T-helper 22 cell (primary cell): ENCODE measurements at regions not wholly inside any gene's neighbourhood (a gene's known extent, or its start where the extent isn't known, plus 50 kb on each side); places are given as distances from the start of the nearest gene placed in this dataset.
"Not testable (repeated sequence)": the region's sequence is repeated elsewhere in the genome, so short reads cannot be mapped to it uniquely, and the experiment has no call there.

ENCODE experiments used
- DNase-seq: peaks from one replicate; pipeline ENCODE4 v3.0.0-alpha.2; 2020; ENCODE audit warnings: low read depth

DNA sequence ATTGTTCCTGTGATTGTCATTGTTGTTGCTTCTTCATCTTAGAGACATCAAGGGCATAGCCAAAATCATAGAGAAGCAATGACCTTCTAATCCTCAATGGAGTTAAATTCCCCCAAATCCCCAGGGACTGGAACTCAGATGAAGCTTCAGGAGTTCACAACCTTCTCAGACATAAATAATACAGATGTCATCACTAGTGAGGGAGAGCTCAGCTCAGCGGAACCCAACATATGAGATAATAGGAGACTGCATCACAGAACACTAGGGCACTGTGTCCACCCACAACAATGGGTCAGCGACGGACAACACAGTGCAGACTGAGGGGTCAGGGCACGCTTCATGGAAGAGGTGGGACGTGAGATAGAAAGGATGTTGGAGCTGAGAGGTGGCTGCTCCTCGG is 1290.4 kb upstream of the TMEM132C start:
- no peak for DNase-seq

DNA sequence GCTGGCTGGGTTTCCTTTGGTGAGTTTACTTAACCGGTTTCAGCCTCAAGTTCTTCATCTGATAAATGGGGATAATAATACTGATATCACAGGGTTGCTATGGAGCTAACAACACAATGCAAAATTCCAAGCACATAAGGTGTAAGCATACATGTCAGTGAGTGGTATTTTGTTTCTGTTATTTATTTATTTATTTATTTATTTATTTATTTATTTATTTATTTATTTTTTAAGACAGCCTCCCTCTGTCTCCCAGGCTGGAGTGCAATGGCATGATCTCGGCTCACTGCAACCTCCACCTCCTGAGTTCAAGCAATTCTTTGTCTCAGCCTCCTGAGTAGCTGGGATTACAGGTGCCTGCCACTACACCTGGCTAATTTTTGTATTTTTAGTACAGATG is 1287.4 kb upstream of the TMEM132C start:
- DNase-seq, result not testable (repeated sequence)

DNA sequence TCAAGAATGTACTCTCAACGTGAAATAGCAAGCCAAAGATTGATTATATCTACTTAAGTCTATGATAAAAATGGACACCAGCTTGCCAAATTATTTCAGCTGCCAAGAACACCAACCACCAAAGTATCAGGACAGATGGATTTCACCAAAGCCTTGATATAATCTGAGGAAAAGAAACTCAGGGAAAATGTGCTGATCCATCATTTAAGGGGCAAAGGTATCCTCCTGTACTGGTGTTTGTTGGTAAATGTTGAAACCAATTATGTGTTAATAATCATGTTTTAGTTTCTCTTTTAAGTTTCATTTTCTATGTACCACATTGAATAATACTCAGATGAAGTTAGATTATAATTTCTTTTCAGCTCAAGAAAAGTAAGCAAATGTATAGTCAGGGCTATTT is 1284.3 kb upstream of the TMEM132C start:
- no peak for DNase-seq

DNA sequence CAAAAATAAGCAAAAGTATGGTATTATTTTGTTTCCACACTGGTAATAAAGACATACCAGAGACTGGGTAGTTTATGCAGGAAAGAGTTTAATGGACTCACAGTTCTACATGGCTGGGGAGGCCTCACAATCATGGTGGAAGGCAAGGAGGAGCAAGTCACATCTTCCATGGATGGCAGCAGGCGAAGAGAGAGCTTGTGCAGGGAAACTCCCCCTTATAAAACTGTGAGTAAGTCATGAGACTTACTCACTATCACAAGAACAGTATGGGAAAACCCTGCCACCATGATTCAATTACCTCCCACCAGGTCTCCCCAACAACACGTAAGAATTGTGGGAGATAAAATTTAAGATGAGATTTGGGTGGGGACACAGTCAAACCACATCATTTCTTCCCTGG is 1283.2 kb upstream of the TMEM132C start:
- not testable (repeated sequence) for DNase-seq

DNA sequence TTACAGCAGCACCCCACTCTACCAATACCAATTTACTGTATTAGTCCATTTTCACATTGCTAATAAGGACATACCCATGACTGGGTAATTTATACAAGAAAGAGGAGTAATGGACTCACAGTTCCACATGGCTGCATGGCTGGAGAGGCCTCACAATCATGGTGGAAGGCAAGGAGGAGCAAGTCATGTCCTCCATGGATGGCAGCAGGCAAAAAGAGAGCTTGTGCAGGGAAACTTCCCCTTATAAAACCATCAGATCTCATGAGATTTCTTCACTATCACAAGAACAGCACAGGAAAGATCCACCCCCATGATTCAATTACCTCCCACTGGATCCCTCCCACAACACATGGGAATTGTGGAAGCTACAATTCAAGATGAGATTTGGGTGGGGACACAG is 1281.3 kb upstream of the TMEM132C start:
- not testable (repeated sequence) for DNase-seq

DNA sequence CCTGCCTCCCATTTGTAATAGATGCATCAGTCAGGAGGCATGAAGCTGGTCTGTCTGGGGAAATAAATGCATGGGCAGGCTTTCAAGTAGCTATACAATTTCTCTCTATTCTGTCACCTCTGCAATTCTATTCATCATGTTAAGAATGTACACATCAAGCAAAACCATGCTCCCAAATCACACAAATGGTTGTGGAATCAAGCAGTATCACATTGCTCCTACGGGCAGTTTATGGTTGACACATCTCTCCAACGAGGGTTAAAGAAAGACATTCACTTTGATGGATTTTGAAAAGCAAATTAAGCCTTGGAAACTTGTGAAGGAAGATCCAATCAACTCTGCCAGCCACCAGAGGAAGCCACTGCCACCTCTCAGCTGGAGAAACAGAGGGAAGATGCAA is 1277.4 kb upstream of the TMEM132C start:
- no peak for DNase-seq

DNA sequence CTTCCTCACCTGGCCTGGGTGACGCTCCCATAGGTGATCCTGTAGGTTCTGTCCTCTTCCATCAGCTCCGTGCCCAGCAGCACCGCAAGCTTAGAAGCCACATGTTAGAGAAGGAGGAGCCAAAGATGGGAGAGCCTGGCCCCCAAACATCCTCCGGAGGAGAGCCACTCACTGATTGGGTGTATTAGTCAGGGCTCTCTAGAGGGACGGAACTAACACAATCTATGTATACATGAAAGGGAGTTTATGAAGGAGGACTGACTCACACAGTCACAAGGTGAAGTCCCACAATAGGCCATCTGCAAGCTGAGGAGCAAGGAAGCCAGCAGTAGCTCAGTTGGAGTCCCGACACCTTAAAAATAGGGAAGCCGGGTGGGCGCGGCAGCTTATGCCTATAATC is 1273.1 kb upstream of the TMEM132C start:
- no peak for DNase-seq

DNA sequence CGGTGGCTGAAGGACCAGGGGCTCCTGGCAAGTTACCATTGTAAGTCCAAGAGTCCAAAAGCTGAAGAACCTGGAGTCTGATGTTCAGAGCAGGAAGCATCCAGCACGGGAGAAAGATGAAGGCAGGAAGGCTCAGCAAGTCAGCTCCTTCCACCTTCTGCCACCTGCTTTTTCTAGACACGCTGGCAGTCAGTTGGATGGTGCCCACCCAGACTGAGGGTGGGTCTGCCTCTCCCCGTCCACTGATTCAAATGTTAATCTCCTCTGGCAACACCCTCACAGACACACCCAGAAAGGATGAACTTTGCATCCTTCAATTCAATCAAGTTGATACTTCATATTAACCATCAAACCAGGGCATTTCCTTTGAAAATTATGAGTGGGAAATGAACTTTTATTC is 1272.4 kb upstream of the TMEM132C start:
- no peak for DNase-seq

DNA sequence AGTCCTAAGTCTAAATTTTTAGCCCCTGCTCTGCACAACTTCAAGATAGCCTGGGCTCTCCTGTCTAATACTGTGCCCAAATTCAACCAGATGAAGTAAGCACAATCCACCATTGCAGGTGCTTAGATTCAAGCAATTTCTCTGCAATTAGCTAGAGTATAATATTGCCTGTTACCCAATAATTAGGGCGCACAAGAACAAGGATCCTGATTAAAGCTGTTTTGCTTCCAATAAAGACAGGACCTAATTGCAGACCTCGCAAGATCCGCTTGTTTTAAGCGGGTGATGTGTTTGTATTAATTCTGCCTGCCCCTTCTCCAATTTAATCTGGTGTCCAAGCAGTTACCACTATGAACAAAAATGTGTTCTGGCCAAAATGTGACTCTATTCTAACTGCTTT is 1268.9 kb upstream of the TMEM132C start:
- DNase-seq, result no peak

DNA sequence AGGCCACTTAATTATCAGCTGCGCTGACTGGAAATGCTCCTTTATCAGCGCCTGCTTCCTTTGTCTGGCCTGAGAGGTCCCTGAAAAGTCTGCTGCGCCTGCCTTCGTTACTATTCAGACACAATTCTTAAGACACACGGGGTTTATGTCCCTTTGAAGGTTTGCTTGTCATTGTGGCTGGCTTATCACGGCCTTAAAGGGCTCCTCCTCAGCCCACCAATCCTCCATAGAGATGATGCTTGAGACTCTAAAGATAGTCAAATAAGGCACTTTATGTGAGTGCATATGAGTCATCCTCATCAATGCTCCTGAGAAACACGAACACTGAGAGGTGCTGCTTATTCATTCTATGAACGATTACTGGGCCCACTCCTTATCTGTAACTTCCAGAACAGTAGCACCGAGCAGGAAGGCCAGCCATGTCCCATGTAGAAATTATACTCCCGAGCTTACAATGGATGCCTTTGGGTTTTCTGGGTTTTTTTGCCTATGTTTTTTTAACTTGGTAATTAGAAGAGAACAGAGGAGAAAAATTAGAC is 1268.2 kb upstream of the TMEM132C start:
- no peak for DNase-seq

DNA sequence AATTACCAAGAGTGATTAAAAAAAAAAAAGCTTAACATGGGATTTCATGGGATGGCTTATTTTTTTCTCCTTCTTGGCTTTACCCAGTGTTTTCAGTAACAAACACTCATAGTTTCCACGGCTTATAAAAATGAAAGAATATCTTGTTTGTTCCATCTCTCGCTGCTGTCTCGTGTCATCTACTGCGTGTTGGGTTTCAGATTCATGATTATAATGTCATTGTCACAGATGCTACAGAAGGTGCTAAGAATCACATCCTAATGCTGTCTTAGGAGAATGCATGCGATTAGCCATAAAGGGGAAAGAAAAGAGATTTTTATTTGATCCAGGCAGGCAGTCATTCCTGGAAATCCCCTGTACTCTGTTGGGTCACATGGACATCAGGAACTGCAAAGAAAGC is 1267.6 kb upstream of the TMEM132C start:
- no peak for DNase-seq

DNA sequence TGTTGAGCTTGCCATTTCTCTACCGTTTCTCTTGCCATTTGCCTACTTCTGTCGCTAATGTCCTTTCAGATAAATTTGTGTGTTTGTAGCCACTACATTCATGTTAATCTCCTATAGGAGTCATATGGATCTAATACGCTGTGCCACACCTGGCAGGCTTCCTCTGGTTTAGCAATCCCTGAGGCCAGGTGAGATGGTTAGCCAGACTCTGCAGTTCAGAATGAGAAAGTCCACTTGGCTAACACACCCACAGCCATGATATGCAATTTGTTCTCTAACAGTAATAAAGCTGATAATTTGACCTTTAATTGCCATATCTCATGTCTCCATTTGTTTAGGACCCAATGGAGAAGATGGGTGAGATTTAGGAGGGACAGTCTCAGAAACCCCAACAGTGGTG is 1261.6 kb upstream of the TMEM132C start:
- DNase-seq, result no peak

DNA sequence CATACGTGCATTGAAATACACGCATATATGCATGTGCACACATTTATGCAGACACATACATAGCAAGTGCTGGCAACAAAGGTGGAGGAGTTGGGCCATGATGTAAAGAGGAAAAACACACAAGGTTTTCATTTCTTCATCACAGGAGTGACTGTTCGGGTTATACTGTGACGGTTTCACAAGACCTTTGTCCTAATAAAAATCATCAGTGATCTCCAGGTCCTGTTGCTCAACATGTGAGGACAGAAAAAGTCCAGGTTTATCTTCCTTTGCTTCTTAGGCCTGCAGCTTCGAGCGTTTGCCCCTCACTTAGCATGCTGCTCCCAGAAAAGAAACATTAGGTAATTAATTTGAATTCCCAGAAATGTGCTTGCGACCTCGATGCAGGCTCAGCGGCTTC is 1260.0 kb upstream of the TMEM132C start:
- DNase-seq, result no peak

DNA sequence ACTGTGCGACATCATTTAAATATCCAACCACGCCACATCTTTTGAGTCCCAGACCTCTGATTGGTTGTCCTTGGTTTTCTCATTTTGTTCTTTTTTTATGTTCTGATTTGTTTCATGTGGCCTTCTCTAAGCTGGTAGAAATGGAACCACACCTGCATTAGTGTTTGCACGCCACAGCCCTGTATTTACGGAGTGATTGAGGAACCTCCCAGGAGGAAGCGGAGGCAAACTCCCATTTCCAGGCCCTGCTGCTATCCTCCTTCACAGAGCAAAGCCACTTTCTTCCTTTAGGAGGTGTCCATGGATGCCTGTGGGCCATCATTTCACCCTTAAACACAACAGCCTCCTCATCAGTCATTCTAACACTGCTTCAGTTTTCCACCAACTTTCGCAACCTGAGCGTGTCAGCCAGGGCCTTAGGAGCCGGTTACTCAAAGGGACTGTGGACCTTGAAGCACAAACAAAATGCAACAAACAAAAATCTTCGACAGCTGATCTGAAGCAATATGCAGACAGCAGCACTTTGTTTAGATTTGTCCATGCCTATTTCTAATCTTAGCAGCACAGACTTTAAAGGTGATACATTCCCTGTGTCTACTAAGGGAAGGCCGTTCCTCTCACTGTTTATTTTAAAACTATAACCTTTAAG is 1258.1 kb upstream of the TMEM132C start:
- no peak for DNase-seq

DNA sequence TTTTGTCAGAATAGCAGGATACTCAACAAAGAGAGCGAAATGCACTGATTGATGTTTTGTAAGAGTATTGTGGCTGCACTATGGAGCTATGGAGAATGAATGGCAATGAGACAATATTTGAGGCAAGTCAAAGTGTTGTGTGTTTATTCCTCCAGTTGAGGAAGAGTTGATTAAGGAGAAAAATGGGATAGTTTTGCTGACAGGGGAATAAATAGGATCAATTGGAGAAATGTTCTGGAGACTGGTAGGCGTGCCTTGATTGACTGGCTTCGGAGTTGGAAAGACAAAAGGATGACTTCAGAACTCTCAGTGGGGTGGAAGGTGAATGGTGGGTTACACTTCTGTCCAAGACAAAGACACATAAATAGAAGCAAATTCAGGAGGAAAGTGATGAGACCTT is 1254.9 kb upstream of the TMEM132C start:
- no peak for DNase-seq

DNA sequence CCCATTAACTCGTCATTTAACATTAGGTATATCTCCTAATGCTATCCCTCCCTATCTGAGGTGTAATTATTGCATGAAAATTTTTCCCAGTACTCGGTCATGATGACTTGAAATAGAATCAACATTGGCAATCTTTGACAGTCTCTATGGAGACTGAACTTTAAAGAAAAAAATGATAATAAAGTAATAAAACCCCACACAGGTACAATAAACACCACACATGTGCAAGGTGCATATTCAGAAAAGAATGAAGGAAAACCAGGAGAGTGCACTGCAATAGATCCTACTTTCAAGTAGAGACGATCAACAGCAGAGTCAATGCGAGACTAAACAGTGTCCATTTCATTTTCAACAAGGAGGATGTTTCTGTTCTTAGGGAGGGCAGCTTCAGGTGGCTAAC is 1253.8 kb upstream of the TMEM132C start:
- DNase-seq, result no peak

DNA sequence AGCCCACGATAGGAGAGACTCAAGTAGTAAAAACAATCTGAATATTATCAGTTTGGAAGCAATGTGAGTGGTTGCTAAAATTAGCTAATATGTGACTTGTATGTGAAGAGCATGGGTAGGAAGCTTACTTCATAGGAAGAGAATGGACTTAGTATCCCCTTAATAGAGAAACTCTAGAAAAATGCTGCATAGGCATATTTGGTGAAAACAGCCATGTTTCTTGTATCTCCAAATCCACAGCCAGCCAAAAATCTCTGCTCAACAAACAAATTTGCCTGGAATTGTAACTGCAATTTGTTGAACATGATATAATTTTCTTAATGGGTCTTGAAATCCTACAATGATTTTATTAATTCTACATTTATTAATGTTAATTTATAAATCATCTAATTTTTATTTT is 1252.9 kb upstream of the TMEM132C start:
- no peak for DNase-seq

DNA sequence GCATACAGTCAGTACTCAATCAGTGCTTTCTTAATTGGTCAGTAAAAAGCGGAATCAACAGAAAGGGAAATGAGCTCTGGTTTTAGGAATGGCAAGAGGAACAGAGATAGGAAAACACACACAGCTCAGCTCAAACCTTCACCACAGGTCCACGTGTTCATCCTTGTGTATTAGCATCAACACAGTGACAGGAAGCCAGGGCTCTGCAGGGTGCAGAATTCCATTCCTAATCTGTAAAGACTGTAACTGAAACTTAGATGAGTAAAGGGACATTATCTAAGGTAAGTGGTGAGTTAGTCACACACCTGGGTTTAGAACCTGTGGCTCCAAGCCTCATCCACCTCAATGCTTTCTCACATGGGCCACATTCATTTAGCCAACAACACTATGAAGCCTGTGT is 1242.2 kb upstream of the TMEM132C start:
- no peak for DNase-seq

DNA sequence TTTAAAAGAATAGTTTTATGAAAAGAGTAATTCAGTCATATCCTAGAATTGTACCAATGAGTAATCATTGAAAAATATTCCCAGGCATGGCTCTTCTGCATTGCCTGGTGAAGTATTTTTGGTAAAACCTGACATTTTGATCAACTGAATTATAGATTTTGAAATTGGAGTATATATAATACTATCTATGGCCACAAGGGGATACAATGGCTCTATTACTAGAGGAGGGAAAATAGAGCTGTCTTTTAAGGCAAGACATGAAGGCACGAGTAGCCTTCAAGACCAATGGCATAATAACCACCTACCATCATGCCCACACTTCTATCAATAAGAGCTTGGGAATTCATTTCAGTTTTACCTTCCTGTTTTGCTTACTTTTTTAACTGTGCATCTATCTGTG is 1241.4 kb upstream of the TMEM132C start:
- DNase-seq, result no peak

DNA sequence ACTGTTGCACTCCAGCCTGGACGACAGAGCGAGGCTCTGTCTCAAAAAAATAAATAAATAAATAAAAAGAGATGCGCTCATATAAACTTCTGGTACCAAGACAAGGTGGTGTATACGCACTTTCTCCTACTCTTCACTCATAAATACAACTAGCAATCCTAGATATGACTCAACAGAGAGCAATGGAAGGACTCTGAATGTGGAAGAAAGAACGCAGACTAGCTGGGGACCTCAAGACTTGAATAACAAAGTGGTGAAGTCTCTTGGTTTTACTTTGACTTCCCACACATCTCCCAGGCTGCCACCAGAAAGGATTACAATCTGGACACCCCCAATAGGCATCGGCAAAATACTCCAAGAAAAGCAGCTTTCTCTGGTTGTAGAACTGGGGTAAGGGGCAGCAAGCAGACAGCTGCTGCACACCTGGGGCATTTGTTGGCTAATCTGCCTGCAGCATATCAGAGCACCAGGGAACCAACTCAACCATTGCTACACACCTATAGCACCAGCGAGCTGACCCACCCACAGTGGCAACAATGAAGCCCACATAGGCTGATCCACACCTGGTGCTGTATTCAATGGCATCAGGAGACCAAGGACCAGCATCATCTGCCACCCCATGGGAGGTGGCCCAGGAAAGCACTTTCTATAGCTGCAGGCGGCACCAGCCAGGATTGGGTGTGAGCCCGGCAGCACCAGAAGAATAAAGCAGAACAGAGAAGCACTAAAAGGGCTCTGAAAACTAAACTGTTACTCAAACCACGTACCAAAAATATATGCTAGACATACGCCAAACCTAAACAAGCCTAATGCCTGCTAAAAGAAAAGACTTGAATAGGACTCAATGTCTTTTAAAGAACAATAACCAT is 1231.7 kb upstream of the TMEM132C start:
- DNase-seq, result no peak

DNA sequence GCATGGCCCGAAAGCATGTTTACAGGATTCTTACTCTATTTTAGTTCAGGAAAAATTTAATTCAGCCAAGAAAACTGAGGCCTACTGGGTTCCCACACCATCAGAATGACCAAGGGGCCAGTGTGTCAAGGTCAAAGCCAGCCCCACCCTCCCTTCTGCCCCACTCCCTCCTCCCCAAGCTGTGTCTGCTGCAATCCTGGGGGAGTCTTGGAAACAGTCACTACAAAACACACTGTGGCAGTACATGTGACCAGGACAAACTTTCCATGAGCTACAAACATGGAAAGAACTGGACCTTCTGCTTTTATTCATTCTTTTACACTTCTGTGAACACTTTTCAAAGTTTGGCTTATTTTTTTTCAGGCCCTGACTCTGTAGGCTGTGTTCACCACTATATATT is 1228.8 kb upstream of the TMEM132C start:
- DNase-seq, result no peak

DNA sequence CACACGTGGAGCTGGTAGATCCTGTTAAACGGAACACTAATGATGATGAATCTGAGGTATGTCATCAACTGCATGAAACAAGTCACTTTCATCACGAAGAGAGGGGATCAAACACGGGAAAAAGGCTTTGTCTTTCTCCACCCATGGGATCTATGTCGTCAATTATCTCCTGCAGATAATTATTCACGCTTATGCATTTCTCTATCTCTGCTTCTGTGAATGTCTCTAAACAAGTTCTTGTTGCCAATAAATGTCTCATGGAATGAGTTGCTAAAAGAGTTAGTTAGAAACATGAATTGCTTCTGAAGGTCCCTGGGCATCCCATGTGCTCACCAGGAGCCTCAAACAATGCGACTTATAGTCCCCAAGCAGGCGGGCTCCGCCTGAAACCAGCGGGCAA is 1228.2 kb upstream of the TMEM132C start:
- DNase-seq, result no peak

DNA sequence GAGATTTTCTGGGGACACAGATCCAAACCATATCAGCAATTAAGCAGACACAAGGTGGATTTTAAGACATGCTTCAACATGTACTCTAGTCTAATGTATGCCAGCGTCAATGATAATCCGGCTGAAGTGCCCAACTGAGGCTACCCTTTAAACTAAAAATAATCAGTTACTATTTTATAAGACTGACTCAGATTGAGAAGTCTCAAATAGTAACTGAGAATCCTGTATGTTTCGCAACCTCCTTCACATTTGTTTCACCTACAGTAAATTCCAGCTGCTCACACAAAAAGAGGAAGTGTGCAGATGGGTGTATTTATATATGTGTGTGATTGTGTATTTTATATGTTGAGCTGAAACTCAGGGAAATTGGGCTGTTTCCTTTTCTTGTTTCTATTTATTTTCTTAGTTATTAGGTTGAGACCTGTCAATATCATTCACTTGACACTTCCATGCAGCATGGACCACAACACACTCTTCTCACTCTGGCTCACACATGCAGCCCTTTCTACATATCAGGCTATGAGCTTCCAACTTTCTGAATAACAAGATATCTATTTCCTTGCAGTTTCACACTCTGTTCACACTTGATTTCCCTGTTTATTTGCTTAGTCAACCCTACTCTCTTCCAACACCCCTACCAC is 1224.9 kb upstream of the TMEM132C start:
- no peak for DNase-seq
